Suprapubic skin (tissue), 3 donors: ENCODE measurements at regions not wholly inside any gene's neighbourhood (a gene's known extent, or its start where the extent isn't known, plus 50 kb on each side); places are given as distances from the start of the nearest gene placed in this dataset.

Experiments
- CTCF ChIP-seq, 2 donors: fragments of 200-600 bp in 1 of 2; fragments of 450-650 bp in 1 of 2; sonication (generic) in 1 of 2; IDR thresholded peaks; one replicate each; pipeline ENCODE4 v1.5.1; 2016 to 2019; ENCODE audit warnings: antibody characterized with exemption in 2 of 2, mild to moderate bottlenecking in 1 of 2, moderate library complexity in 1 of 2
- POLR2A ChIP-seq, 2 donors: fragments of 450-650 bp; IDR thresholded peaks; one replicate each; pipeline ENCODE4 v1.6.1; 2017; ENCODE audit warnings: antibody characterized with exemption in 2 of 2, mild to moderate bottlenecking in 2 of 2, moderate library complexity in 2 of 2

- TF ChIP-seq CTCF (IDR thresholded peaks at IDR 0.05) (no peak), POLR2A (IDR thresholded peaks at IDR 0.05) (no peak)
Measured at GRCh38 chr3:11909726-11910125, 63.0 kb upstream of the TAMM41 start.
